ENCODE measurements at regions not wholly inside any gene's neighbourhood (a gene's known extent, or its start where the extent isn't known, plus 50 kb on each side); places are given as distances from the start of the nearest gene placed in this dataset.

DNA sequence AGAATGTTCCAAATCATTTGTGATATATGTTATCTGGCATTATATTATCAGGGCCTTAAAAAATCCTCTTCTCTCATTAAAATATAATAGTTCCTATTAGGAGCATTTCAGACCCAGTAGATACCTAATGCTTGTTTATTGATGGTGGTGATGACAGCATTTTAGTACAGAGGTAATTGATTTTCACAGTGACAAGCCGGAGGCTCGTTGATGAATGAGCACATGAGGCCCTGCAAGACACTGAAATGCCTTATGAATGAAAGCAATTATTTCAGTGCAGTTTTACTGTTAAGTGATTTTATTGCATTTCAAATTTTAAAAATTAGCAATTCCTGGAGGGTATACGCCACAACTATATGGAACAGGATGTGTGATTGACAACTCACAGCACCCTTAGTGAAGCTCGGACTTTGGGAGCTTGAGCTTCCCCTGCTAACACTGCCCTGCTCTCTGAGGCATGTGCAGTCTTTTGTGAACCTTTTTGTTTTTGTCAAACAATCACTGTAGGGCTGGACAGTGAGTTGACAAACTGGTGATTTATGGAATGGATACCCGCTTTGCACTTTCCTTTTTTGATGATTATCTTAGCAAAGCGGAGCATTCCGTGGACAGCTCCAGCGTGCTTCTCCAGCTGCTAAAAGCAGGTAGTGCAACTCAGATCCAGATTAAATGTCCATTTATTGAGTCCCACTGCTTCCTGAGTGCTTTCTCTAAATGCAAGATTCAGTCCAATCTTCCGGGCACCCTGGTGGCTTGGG, 187.0 kb upstream of the ATP10A start:
- Histone ChIP-seq H3K9me3 (ENCODE audit: low read depth) (no peaks in the 10 kb centered on the region), H3K4me3 (no peak overlapping the region), H3K36me3 (no peaks in the 10 kb centered on the region), H3K4me1 (ENCODE audit: low read depth) (peaks cover 6% of the 10 kb centered on the region), H3K27ac (no peak overlapping the region), H3K27me3 (no peaks in the 10 kb centered on the region)
- no peak for TF ChIP-seq CTCF (IDR thresholded peaks at IDR 0.05; ENCODE audit: low read depth, low read length)
- no peak for DNase-seq (ENCODE audit: low read depth in 1 of 2, low spot score in 1 of 2)

GRCh38 chr15:26048669-26049068, 185.5 kb upstream of the ATP10A start:
- DNase-seq (ENCODE audit: low read depth in 1 of 2, low spot score in 1 of 2) = no peak
- Histone ChIP-seq H3K4me3 (no peak overlapping the region), H3K36me3 (no peaks in the 10 kb centered on the region), H3K4me1 (ENCODE audit: low read depth) (peaks cover 6% of the 10 kb centered on the region), H3K9me3 (ENCODE audit: low read depth) (no peaks in the 10 kb centered on the region), H3K27me3 (no peaks in the 10 kb centered on the region), H3K27ac (no peak overlapping the region)
- TF ChIP-seq CTCF (IDR thresholded peaks at IDR 0.05; ENCODE audit: low read depth, low read length) = no peak

DNA sequence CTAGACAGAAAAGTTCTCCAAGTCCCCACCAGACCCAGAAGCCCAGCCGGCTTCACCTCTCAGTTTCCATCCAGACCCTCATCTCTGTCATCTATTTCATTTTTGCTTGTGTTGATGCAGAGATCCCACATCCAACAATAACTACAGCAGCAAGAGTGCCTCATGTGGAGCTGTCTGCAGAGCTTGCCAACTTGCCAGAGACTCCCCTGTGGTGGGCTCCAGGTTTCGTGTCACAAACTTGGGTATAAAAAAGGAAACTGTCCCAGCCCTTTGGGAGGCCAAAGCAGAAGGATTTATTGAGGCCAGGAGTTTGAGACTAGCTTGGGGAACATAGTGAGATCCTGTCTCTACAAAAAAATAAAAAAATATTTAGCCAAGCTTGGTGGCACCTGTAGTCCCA, 182.4 kb upstream of the ATP10A start:
- H3K36me3 ChIP-seq = no peaks in the 10 kb centered on the region
- H3K27ac ChIP-seq = no peak overlapping the region
- H3K9me3 ChIP-seq (ENCODE audit: low read depth) = no peaks in the 10 kb centered on the region
- no peak for TF ChIP-seq CTCF (IDR thresholded peaks at IDR 0.05; ENCODE audit: low read depth, low read length)
- no peak for DNase-seq (ENCODE audit: low read depth in 1 of 2, low spot score in 1 of 2)
- H3K4me3 ChIP-seq = no peak overlapping the region
- peaks cover 3% of the 10 kb centered on the region for H3K4me1 ChIP-seq (ENCODE audit: low read depth)
- no peaks in the 10 kb centered on the region for H3K27me3 ChIP-seq

DNA sequence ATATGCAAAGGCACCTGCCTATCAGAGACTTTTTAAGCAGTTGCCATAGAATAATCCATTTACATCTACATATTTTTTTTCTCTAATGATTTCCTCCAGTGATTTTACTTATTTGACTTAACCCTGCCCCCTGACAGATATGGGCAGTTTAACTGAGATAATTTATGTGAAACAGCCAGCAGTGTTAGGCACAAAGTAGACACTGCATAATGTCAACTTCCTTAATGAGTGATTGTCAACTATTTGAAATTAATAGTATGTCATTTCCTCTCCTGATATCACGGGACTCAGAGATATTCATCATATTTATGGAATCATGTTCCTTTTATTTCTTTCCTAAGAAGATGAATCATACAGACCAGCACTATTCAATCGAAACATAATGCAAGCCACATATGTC, 179.9 kb upstream of the ATP10A start:
- Histone ChIP-seq H3K9me3 (ENCODE audit: low read depth) (no peaks in the 10 kb centered on the region), H3K36me3 (no peaks in the 10 kb centered on the region), H3K27me3 (no peaks in the 10 kb centered on the region), H3K27ac (no peak overlapping the region), H3K4me3 (no peak overlapping the region), H3K4me1 (ENCODE audit: low read depth) (no peaks in the 10 kb centered on the region)
- DNase-seq (ENCODE audit: low read depth in 1 of 2, low spot score in 1 of 2) = no peak
- no peak for TF ChIP-seq CTCF (IDR thresholded peaks at IDR 0.05; ENCODE audit: low read depth, low read length)

GRCh38 chr15:26038693-26039092, 175.6 kb upstream of the ATP10A start:
- Histone ChIP-seq H3K27me3 (no peaks in the 10 kb centered on the region), H3K4me3 (no peak overlapping the region), H3K4me1 (ENCODE audit: low read depth) (no peaks in the 10 kb centered on the region), H3K27ac (no peak overlapping the region), H3K9me3 (ENCODE audit: low read depth) (no peaks in the 10 kb centered on the region), H3K36me3 (no peaks in the 10 kb centered on the region)
- DNase-seq (ENCODE audit: low read depth in 1 of 2, low spot score in 1 of 2) = no peak
- TF ChIP-seq CTCF (IDR thresholded peaks at IDR 0.05; ENCODE audit: low read depth, low read length) = no peak
